CD4-positive, CD25-positive, alpha-beta regulatory T cell (primary cell): ENCODE measurements at regions not wholly inside any gene's neighbourhood (a gene's known extent, or its start where the extent isn't known, plus 50 kb on each side); places are given as distances from the start of the nearest gene placed in this dataset.
A peak's percentile ranks its signal among the peaks of the same experiment; 100 is the strongest.

Experiments
- ATAC-seq, 2 donors: fragments of 150-1000 bp; cut with Tn5 transposase; one replicate each; pipeline ENCODE4 v1.10.0; 2021; ENCODE audit warnings: low read depth in 2 of 2, moderate number of reproducible peaks in 2 of 2, moderate library complexity in 1 of 2
- DNase-seq, 3 donors: peaks; one replicate each; pipeline versions ENCODE4 v3.0.0 to v3.0.0-alpha.2; 2012 to 2022; ENCODE audit warnings: mixed read lengths in 1 of 3
- H3K27ac ChIP-seq: one replicate; pipeline ENCODE4 v1.7.0; 2013; ENCODE audit warnings: mild to moderate bottlenecking, low read length; ENCODE audit not compliant: insufficient read depth, poor library complexity, severe bottlenecking
- H3K27me3 ChIP-seq: one replicate; pipeline ENCODE4 v1.7.0; 2013; ENCODE audit warnings: low read length; ENCODE audit not compliant: control insufficient read depth, insufficient read depth
- H3K36me3 ChIP-seq: one replicate; pipeline ENCODE4 v1.7.0; 2013; ENCODE audit warnings: mild to moderate bottlenecking, low read length, moderate library complexity; ENCODE audit not compliant: control insufficient read depth, insufficient read depth
- H3K4me1 ChIP-seq: 2 replicates; pipeline ENCODE4 v1.7.0; 2013; ENCODE audit warnings: mild to moderate bottlenecking, low read length; ENCODE audit not compliant: insufficient read depth, control insufficient read depth, poor library complexity, severe bottlenecking
- H3K4me3 ChIP-seq: one replicate; pipeline ENCODE4 v1.7.0; 2013; ENCODE audit warnings: low read depth, mild to moderate bottlenecking, low read length, moderate library complexity
- H3K9me3 ChIP-seq, 2 experiments: 1 replicate in 1 of 2; 2 replicates in 1 of 2; pipeline ENCODE4 v1.7.0; 2013; ENCODE audit warnings: low read length in 2 of 2, mild to moderate bottlenecking in 1 of 2, moderate library complexity in 1 of 2; ENCODE audit not compliant: control insufficient read depth in 2 of 2
- H3K27ac Mint-ChIP-seq, 3 donors: one replicate each; pipeline ENCODE4 v1.8.0; 2020 to 2022; ENCODE audit warnings: mild to moderate bottlenecking in 3 of 3, mixed read lengths in 3 of 3, moderate library complexity in 2 of 3
- H3K27me3 Mint-ChIP-seq: one replicate; pipeline ENCODE4 v1.8.0; 2022; ENCODE audit warnings: mild to moderate bottlenecking, mixed read lengths
- H3K36me3 Mint-ChIP-seq: one replicate; pipeline ENCODE4 v1.8.0; 2020; ENCODE audit warnings: mixed read lengths
- H3K4me1 Mint-ChIP-seq, 4 donors: one replicate each; pipeline ENCODE4 v1.8.0; 2020 to 2022; ENCODE audit warnings: mixed read lengths in 4 of 4, mild to moderate bottlenecking in 1 of 4
- H3K4me3 Mint-ChIP-seq, 4 donors: one replicate each; pipeline ENCODE4 v1.8.0; 2020 to 2022; ENCODE audit warnings: mild to moderate bottlenecking in 4 of 4, mixed read lengths in 4 of 4, moderate library complexity in 3 of 4
- H3K9me3 Mint-ChIP-seq, 7 donors: one replicate each; pipeline ENCODE4 v1.8.0; 2020 to 2022; ENCODE audit warnings: mixed read lengths in 7 of 7, mild to moderate bottlenecking in 3 of 7, moderate library complexity in 2 of 7

DNA sequence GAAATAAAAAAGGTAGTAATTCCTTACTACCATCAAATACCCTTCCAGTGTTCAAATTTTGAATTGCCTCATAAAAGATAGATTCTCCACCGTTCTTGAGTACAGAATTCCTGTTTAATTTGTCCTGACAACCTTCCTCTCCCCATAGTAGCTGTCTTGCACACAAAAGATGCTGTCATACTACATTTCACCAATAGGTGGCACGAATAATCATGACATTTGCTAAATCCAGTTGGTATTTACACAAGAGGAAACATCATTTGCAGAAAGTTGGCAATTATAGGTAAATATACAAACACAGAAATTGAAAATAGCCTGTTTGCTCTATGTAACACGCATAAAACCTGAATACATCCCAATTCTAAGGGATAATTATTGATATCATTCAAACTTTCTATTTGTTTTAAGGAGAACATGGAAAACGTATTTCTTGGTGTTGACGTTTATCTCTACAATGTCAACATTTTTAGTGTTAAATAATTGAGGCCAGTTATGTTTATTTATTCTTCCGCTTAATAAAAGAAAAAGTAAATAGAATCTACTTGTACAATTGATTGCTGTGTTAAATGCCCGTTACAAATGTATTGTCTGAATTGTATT, 58.3 kb upstream of the CLDN10 start:
- Mint-ChIP-seq H3K9me3 (peaks cover 0 to 16% (median 0%) of the 10 kb centered on the region in 7 donors), H3K27ac (no peak overlapping the region), H3K4me1 (no peaks in the 10 kb centered on the region), H3K36me3 (no peaks in the 10 kb centered on the region), H3K27me3 (peaks cover 21% of the 10 kb centered on the region), H3K4me3 (no peak overlapping the region)
- H3K9me3 ChIP-seq: no peaks in the 10 kb centered on the region
- no peaks in the 10 kb centered on the region for H3K4me1 ChIP-seq
- no peak overlapping the region for H3K4me3 ChIP-seq
- no peak overlapping the region for H3K27ac ChIP-seq
- no peaks in the 10 kb centered on the region for H3K27me3 ChIP-seq
- DNase-seq (peak in 2 of 3 donors; percentile 26 to 57), ATAC-seq (no peak)
- no peaks in the 10 kb centered on the region for H3K36me3 ChIP-seq

GRCh38 chr13:95496485-95496884, 56.0 kb upstream of the CLDN10 start:
- no peak overlapping the region for H3K4me3 ChIP-seq
- Mint-ChIP-seq H3K27ac (no peak overlapping the region), H3K4me1 (no peaks in the 10 kb centered on the region), H3K9me3 (peaks cover 0 to 9% (median 0%) of the 10 kb centered on the region in 7 donors), H3K27me3 (peaks cover 5% of the 10 kb centered on the region), H3K36me3 (no peaks in the 10 kb centered on the region), H3K4me3 (no peak overlapping the region)
- H3K36me3 ChIP-seq: no peaks in the 10 kb centered on the region
- DNase-seq (no peak), ATAC-seq (no peak)
- no peaks in the 10 kb centered on the region for H3K9me3 ChIP-seq
- no peaks in the 10 kb centered on the region for H3K4me1 ChIP-seq
- H3K27me3 ChIP-seq: no peaks in the 10 kb centered on the region
- H3K27ac ChIP-seq: no peak overlapping the region

DNA sequence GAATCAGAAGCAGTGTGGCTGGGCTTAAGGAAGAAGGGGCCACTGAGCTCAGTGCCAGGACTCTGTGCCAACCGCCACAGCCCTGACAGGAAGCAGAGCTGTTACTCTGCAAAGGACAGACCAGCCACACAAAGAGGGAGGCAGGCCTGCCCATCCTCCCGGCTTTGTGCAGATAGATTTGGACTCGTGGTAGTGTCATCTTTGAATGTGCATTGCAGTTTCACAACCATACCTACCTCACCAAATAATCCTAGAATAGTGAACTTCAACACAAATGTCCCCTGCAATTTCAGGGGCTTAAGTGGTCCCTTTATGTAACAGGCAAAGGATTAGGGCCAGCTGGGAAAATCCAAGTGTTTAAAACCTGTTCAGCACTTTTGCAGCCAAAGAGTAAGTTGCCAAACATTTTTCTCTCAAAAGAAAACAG, 55.1 kb upstream of the CLDN10 start:
- H3K9me3 Mint-ChIP-seq: peaks cover 0 to 13% (median 0%) of the 10 kb centered on the region in 7 donors
- DNase-seq: no peak
- H3K36me3 ChIP-seq: no peaks in the 10 kb centered on the region
- no peaks in the 10 kb centered on the region for H3K36me3 Mint-ChIP-seq
- no peak overlapping the region for H3K4me3 ChIP-seq
- no peak for ATAC-seq
- peaks cover 8% of the 10 kb centered on the region for H3K27me3 Mint-ChIP-seq
- no peak overlapping the region for H3K27ac Mint-ChIP-seq
- H3K4me1 Mint-ChIP-seq: no peaks in the 10 kb centered on the region
- no peak overlapping the region for H3K4me3 Mint-ChIP-seq
- no peaks in the 10 kb centered on the region for H3K4me1 ChIP-seq
- no peak overlapping the region for H3K27ac ChIP-seq
- H3K27me3 ChIP-seq: no peaks in the 10 kb centered on the region
- no peaks in the 10 kb centered on the region for H3K9me3 ChIP-seq

DNA sequence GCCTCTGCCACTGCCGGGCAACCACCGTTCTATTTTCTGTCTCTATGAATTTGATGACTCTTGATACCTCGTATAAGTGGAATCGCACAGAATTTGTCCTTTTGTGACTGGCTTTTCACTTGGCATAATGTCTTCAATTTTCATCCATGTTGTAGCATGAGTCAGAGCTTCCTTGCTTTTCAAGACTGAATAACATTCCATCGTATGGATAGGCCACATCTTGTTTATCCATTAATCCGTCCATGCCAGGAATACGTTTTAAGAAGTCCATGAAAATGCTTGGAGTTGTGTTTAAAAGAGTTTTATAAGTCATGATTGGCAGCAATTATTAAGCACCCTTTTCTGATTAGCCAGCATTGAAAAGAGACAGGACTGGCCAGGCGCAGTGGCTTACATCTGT, 53.6 kb upstream of the CLDN10 start:
- Histone ChIP-seq H3K9me3 (no peaks in the 10 kb centered on the region), H3K27me3 (no peaks in the 10 kb centered on the region), H3K4me1 (no peaks in the 10 kb centered on the region), H3K36me3 (no peaks in the 10 kb centered on the region), H3K4me3 (no peak overlapping the region), H3K27ac (no peak overlapping the region)
- no peak for ATAC-seq
- DNase-seq: no peak
- H3K36me3 Mint-ChIP-seq: no peaks in the 10 kb centered on the region
- no peak overlapping the region for H3K27ac Mint-ChIP-seq
- peaks cover 12% of the 10 kb centered on the region for H3K27me3 Mint-ChIP-seq
- no peak overlapping the region for H3K4me3 Mint-ChIP-seq
- H3K4me1 Mint-ChIP-seq: no peaks in the 10 kb centered on the region
- peaks cover 0 to 13% (median 0%) of the 10 kb centered on the region in 7 donors for H3K9me3 Mint-ChIP-seq

DNA sequence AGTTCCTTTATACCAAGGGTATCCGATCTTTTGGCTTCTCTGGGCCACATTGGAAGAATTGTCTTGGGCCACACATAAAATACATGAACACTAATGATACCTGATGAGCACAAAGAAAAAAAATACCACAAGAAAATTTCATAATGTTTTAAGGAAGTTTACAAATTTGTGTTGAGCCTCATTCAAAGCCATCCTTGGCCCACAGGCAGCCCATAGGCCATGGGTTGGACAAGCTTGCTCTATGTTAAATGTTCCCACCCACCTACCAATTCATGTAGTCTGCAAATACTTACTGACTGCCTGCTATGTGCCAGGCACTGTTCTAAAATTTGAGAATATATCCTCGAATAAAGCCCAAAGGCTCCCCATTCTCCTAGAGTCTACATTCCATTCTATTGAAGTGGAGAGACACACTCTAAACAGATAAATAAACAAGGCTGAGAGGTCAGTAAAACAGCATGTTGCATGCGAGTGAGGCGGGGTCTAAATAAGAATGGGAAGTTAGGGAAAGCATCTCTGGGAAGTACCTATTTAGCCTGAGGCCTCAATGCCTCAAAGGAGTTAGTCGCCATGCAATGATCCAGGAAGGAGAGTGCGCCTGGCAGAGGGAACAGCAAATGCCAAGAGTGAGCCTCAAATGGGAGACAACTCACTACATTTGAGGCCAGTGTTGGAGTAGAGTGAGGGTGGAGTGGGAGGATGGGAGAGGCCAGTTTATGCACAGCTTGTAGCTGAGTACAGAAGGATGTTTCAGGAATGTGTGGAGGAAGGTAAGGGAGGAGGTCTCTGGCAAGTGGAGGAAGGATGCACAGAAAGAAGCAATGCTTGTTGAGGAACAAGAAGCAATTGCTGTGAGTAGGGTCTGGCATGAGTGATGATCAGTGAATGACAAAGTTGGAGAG, 52.5 kb upstream of the CLDN10 start:
- DNase-seq (no peak), ATAC-seq (no peak)
- Histone ChIP-seq H3K27me3 (no peaks in the 10 kb centered on the region), H3K36me3 (no peaks in the 10 kb centered on the region), H3K9me3 (no peaks in the 10 kb centered on the region), H3K4me1 (no peaks in the 10 kb centered on the region), H3K4me3 (no peak overlapping the region), H3K27ac (no peak overlapping the region)
- peak overlapping the region in 1 of 3 donors; percentile 43 for H3K27ac Mint-ChIP-seq
- H3K4me3 Mint-ChIP-seq: no peak overlapping the region
- H3K27me3 Mint-ChIP-seq: peaks cover 12% of the 10 kb centered on the region
- H3K4me1 Mint-ChIP-seq: no peaks in the 10 kb centered on the region
- peaks cover 0 to 13% (median 0%) of the 10 kb centered on the region in 7 donors for H3K9me3 Mint-ChIP-seq
- H3K36me3 Mint-ChIP-seq: no peaks in the 10 kb centered on the region

- Mint-ChIP-seq H3K27ac (no peak overlapping the region), H3K4me3 (no peak overlapping the region), H3K4me1 (no peaks in the 10 kb centered on the region), H3K9me3 (peaks cover 0 to 13% (median 0%) of the 10 kb centered on the region in 7 donors), H3K36me3 (no peaks in the 10 kb centered on the region), H3K27me3 (peaks cover 12% of the 10 kb centered on the region)
- Histone ChIP-seq H3K4me3 (no peak overlapping the region), H3K27me3 (no peaks in the 10 kb centered on the region), H3K36me3 (no peaks in the 10 kb centered on the region), H3K4me1 (no peaks in the 10 kb centered on the region), H3K27ac (no peak overlapping the region), H3K9me3 (no peaks in the 10 kb centered on the region)
- no peak for DNase-seq
- ATAC-seq: no peak
Observed at GRCh38 chr13:95502216-95502615, 50.3 kb upstream of the CLDN10 start.
